GM12878 (cell line): ENCODE measurements at regions not wholly inside any gene's neighbourhood (a gene's known extent, or its start where the extent isn't known, plus 50 kb on each side); places are given as distances from the start of the nearest gene placed in this dataset.

ENCODE experiments used
- ATAC-seq: fragments of 200-7000 bp; cut with Tn5 transposase; 3 replicates; pipeline ENCODE4 v1.9.1; 2020; ENCODE audit warnings: mild to moderate bottlenecking, moderate library complexity
- BruUV-seq: library from RNA; stranded (reverse); fragments of 400-500 nt; replicated peaks from 2 replicates; lab custom pipeline; 2021; lab: Mats Ljungman, UMichigan
- CTCF ChIA-PET: fragments of 300-600 bp; sonication (Branson Sonifier 250); formaldehyde crosslinking; extraction: SDS; loops from one replicate; lab custom pipeline; 2021; ENCODE audit warnings: inconsistent platforms; lab: Yijun Ruan, JAX
- POLR2A ChIA-PET: fragments of 350-600 bp; formaldehyde crosslinking; extraction: SDS; loops from one replicate; lab custom pipeline; 2021; ENCODE audit warnings: inconsistent platforms; lab: Charles Lee
- RAD21 ChIA-PET: fragments of 300-600 bp; sonication (Branson Sonifier 250); formaldehyde crosslinking; loops from one replicate; lab custom pipeline; 2023; ENCODE audit warnings: antibody characterized with exemption; ENCODE audit not compliant: unreplicated experiment; lab: Charles Lee
- SMC1A ChIA-PET: fragments of 300-600 bp; sonication (Branson Sonifier 250); formaldehyde crosslinking; loops from one replicate; lab custom pipeline; 2023; ENCODE audit not compliant: unreplicated experiment, uncharacterized antibody; lab: Charles Lee
- DNase-seq: peaks from one replicate; pipeline ENCODE4 v3.0.0-alpha.2; 2011; ENCODE audit warnings: low read depth, low spot score
- FAIRE-seq: peaks from 3 replicates; lab custom pipeline; 2011; peaks lifted over from hg19 to GRCh38; lab: Jason Lieb, UNC
- H2AFZ ChIP-seq: 2 replicates; pipeline ENCODE4 v1.6.0; 2011; ENCODE audit warnings: low read depth, low read length, control low read depth; ENCODE audit not compliant: control insufficient read depth
- H3K27ac ChIP-seq: 2 replicates; pipeline ENCODE4 v1.5.1; 2011; ENCODE audit warnings: control low read depth; ENCODE audit not compliant: control insufficient read depth, insufficient read depth
- H3K27me3 ChIP-seq, 2 experiments: replicated peaks in 1 of 2; 2 replicates each; pipeline versions ENCODE4 v1.6.0 to v1.6.1; 2011; ENCODE audit warnings: low read length in 1 of 2; ENCODE audit not compliant: control insufficient read depth in 2 of 2, insufficient read depth in 2 of 2
- H3K36me3 ChIP-seq, 2 experiments: 2 replicates each; pipeline ENCODE4 v1.5.1; 2011; ENCODE audit warnings: low read length in 1 of 2; ENCODE audit not compliant: control insufficient read depth in 2 of 2, insufficient read depth in 2 of 2
- H3K4me1 ChIP-seq: 2 replicates; pipeline ENCODE4 v1.6.1; 2011; ENCODE audit warnings: mild to moderate bottlenecking, low read length, moderate library complexity, mixed read lengths; ENCODE audit not compliant: control insufficient read depth, insufficient read depth
- H3K4me2 ChIP-seq: 2 replicates; pipeline ENCODE4 v1.6.0; 2011; ENCODE audit warnings: control low read depth; ENCODE audit not compliant: control insufficient read depth, insufficient read depth
- H3K4me3 ChIP-seq: fragments of 200-600 bp; sonication (generic); 2 replicates; pipeline ENCODE4 v1.5.1; 2016
- H3K79me2 ChIP-seq: 2 replicates; pipeline ENCODE4 v1.6.0; 2011; ENCODE audit warnings: low read length; ENCODE audit not compliant: control insufficient read depth, insufficient read depth
- H3K9ac ChIP-seq: 2 replicates; pipeline ENCODE4 v1.8.0; 2011; ENCODE audit warnings: low read length, control low read depth, mixed read lengths; ENCODE audit not compliant: control insufficient read depth, insufficient read depth
- H3K9me3 ChIP-seq: replicated peaks from 3 replicates; pipeline ENCODE4 v1.5.1; 2011; ENCODE audit warnings: mild to moderate bottlenecking, low read length; ENCODE audit not compliant: control insufficient read depth, insufficient read depth
- H4K20me1 ChIP-seq: 2 replicates; pipeline ENCODE4 v1.6.0; 2011; ENCODE audit not compliant: control insufficient read depth, insufficient read depth
- BMI1 ChIP-seq: fragments of 450-650 bp; IDR thresholded peaks from 2 replicates; pipeline ENCODE4 v1.6.1; 2016; ENCODE audit warnings: mild to moderate bottlenecking, moderate library complexity, borderline replicate concordance
- EED ChIP-seq: sonication (generic); IDR thresholded peaks from 2 replicates; pipeline ENCODE4 v1.6.1; 2016; ENCODE audit warnings: antibody characterized with exemption, low read depth
- EZH2 ChIP-seq: IDR thresholded peaks from 2 replicates; pipeline ENCODE4 v1.6.1; 2012; ENCODE audit warnings: low read depth, mild to moderate bottlenecking, control low read depth, inconsistent platforms, low read length, borderline replicate concordance; ENCODE audit not compliant: control insufficient read depth
- GABPA ChIP-seq: IDR thresholded peaks from 2 replicates; pipeline ENCODE4 v1.6.1; 2014; ENCODE audit warnings: antibody characterized with exemption, low read depth, mild to moderate bottlenecking, inconsistent platforms
- KLF5 ChIP-seq: fragments of 450-650 bp; IDR thresholded peaks from 2 replicates; pipeline ENCODE4 v1.6.1; 2014; ENCODE audit warnings: mild to moderate bottlenecking; ENCODE audit not compliant: partially characterized antibody
- POLR2AphosphoS2 ChIP-seq: IDR thresholded peaks from 2 replicates; pipeline ENCODE4 v1.6.1; 2011; ENCODE audit warnings: low read depth, mild to moderate bottlenecking, low read length, improper control_type of control experiment, moderate library complexity
- RELA ChIP-seq: fragments of 450-650 bp; IDR thresholded peaks from 2 replicates; pipeline ENCODE4 v1.8.0; 2014; ENCODE audit warnings: borderline replicate concordance; ENCODE audit not compliant: partially characterized antibody
- SIN3A ChIP-seq: IDR thresholded peaks from 2 replicates; pipeline ENCODE4 v1.6.1; 2012; ENCODE audit warnings: low read depth, low read length, improper control_type of control experiment
- SMAD1 ChIP-seq: fragments of 450-650 bp; IDR thresholded peaks from 2 replicates; pipeline ENCODE4 v1.6.1; 2018; ENCODE audit warnings: mild to moderate bottlenecking, low read depth; ENCODE audit not compliant: partially characterized antibody
- SP1 ChIP-seq: IDR thresholded peaks from one replicate; pipeline ENCODE4 v1.6.1; 2011; ENCODE audit warnings: low read depth, low read length
- SUZ12 ChIP-seq: fragments of 200-600 bp; sonication (generic); IDR thresholded peaks from one replicate; pipeline ENCODE4 v1.6.1; 2018; ENCODE audit warnings: antibody characterized with exemption, mild to moderate bottlenecking; ENCODE audit not compliant: unreplicated experiment
- TBL1XR1 ChIP-seq: IDR thresholded peaks from 2 replicates; pipeline ENCODE4 v1.6.1; 2012; ENCODE audit warnings: low read depth, low read length, improper control_type of control experiment
- ZNF217 ChIP-seq: fragments of 450-650 bp; IDR thresholded peaks from 2 replicates; pipeline ENCODE4 v1.6.1; 2017; ENCODE audit warnings: antibody characterized with exemption, mild to moderate bottlenecking
- ZNF384 ChIP-seq: IDR thresholded peaks from 2 replicates; pipeline ENCODE4 v1.6.1; 2012; ENCODE audit warnings: low read depth, mild to moderate bottlenecking, low read length, improper control_type of control experiment, borderline replicate concordance
- WGBS: methylation state at CpG from one replicate; pipeline ENCODE4 v1.1.6; 2016; ENCODE audit warnings: low lambda C conversion rate; ENCODE audit not compliant: insufficient replicate concordance, insufficient coverage; ENCODE audit errors: missing lambda C conversion rate; 5-methylcytosine and 5-hydroxymethylcytosine counted together
- in situ Hi-C: fragments of 300-500 bp; cut with MboI; formaldehyde crosslinking; loops from 9 replicates; pipeline ENCODE4 v1.14.3; 2018; ENCODE audit warnings: mixed read lengths
- intact Hi-C: fragments of 100-400 bp; cut with micrococcal nuclease; formaldehyde crosslinking; loops from one replicate; pipeline ENCODE4 v1.14.2; 2022; ENCODE audit not compliant: unreplicated experiment
- TF ChIP-seq, protein P1 (sequence below), 3 experiments: IDR thresholded peaks in 2 of 3; conservative IDR thresholded peaks in 1 of 3; 2 replicates each; pipeline ENCODE4 v1.5.1; 2011; ENCODE audit warnings: low read depth in 3 of 3, low read length in 3 of 3, mild to moderate bottlenecking in 3 of 3, control low read depth in 2 of 3, moderate library complexity in 2 of 3, inconsistent platforms in 1 of 3, mixed read lengths in 1 of 3; ENCODE audit not compliant: control insufficient read depth in 2 of 3, insufficient read depth in 1 of 3; ENCODE audit errors: extremely low read depth in 1 of 3
- TF ChIP-seq, protein P2 (sequence below): fragments of 450-650 bp; IDR thresholded peaks from 2 replicates; pipeline ENCODE4 v1.6.1; 2017; ENCODE audit warnings: low read depth, mild to moderate bottlenecking, moderate library complexity
- TF ChIP-seq, protein P3 (sequence below): fragments of 450-650 bp; conservative IDR thresholded peaks from 2 replicates; pipeline ENCODE4 v1.6.1; 2017; ENCODE audit warnings: mild to moderate bottlenecking, moderate library complexity

DNA sequence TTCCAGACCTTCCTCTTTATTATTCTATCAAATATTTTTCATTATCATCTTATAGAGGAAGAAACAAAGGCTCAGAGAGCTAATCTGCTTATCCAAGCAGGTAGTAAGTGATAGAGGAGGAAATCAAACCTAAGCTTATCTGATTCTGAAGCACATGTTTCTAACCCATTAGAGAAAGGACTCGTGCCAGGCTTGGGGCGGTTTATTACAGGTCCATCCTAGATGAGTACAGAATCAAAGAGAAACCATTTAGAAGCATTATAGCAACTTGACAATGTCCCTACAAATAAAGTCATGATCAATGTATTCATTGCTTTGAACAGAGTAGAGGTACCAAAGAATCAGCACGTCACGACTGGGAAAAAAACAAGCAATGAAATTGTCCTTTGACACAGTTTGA lies 303.0 kb downstream of the CYRIA start:
- H3K4me2 ChIP-seq = no peak overlapping the region
- no peaks in the 10 kb centered on the region for H3K27me3 ChIP-seq
- 14% methylated on average over 4 of the region's 4 CpGs for WGBS
- no peak overlapping the region for H3K27ac ChIP-seq
- no peak for DNase-seq
- no peak overlapping the region for H3K4me3 ChIP-seq
- FAIRE-seq = no peak
- H2AFZ ChIP-seq = no peak overlapping the region
- TF ChIP-seq SIN3A (no peak), TBL1XR1 (no peak), ZNF384 (no peak), RELA (no peak), ZNF217 (no peak), GABPA (no peak), KLF5 (no peak), SUZ12 (no peak), SMAD1 (no peak), BMI1 (no peak), POLR2AphosphoS2 (no peak), EZH2 (no peak), EED (no peak), SP1 (no peak)
- TF ChIP-seq, protein P1, sequence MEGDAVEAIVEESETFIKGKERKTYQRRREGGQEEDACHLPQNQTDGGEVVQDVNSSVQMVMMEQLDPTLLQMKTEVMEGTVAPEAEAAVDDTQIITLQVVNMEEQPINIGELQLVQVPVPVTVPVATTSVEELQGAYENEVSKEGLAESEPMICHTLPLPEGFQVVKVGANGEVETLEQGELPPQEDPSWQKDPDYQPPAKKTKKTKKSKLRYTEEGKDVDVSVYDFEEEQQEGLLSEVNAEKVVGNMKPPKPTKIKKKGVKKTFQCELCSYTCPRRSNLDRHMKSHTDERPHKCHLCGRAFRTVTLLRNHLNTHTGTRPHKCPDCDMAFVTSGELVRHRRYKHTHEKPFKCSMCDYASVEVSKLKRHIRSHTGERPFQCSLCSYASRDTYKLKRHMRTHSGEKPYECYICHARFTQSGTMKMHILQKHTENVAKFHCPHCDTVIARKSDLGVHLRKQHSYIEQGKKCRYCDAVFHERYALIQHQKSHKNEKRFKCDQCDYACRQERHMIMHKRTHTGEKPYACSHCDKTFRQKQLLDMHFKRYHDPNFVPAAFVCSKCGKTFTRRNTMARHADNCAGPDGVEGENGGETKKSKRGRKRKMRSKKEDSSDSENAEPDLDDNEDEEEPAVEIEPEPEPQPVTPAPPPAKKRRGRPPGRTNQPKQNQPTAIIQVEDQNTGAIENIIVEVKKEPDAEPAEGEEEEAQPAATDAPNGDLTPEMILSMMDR (IDR thresholded peaks at IDR 0.05 in 2 of 3, conservative IDR thresholded peaks at IDR 0.05 in 1 of 3; ENCODE audit: control insufficient read depth in 2 of 3, extremely low read depth in 1 of 3, insufficient read depth in 1 of 3, low read depth in 3 of 3, low read length in 3 of 3) = no peak
- TF ChIP-seq, protein P2, sequence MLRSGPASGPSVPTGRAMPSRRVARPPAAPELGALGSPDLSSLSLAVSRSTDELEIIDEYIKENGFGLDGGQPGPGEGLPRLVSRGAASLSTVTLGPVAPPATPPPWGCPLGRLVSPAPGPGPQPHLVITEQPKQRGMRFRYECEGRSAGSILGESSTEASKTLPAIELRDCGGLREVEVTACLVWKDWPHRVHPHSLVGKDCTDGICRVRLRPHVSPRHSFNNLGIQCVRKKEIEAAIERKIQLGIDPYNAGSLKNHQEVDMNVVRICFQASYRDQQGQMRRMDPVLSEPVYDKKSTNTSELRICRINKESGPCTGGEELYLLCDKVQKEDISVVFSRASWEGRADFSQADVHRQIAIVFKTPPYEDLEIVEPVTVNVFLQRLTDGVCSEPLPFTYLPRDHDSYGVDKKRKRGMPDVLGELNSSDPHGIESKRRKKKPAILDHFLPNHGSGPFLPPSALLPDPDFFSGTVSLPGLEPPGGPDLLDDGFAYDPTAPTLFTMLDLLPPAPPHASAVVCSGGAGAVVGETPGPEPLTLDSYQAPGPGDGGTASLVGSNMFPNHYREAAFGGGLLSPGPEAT = no peak
- TF ChIP-seq, protein P3, sequence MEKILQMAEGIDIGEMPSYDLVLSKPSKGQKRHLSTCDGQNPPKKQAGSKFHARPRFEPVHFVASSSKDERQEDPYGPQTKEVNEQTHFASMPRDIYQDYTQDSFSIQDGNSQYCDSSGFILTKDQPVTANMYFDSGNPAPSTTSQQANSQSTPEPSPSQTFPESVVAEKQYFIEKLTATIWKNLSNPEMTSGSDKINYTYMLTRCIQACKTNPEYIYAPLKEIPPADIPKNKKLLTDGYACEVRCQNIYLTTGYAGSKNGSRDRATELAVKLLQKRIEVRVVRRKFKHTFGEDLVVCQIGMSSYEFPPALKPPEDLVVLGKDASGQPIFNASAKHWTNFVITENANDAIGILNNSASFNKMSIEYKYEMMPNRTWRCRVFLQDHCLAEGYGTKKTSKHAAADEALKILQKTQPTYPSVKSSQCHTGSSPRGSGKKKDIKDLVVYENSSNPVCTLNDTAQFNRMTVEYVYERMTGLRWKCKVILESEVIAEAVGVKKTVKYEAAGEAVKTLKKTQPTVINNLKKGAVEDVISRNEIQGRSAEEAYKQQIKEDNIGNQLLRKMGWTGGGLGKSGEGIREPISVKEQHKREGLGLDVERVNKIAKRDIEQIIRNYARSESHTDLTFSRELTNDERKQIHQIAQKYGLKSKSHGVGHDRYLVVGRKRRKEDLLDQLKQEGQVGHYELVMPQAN = no peak
- TF ChIP-seq, all 136 proteins: peak for 0
- no peak overlapping the region for H3K9ac ChIP-seq
- H3K36me3 ChIP-seq = no peaks in the 10 kb centered on the region
- H3K9me3 ChIP-seq = no peaks in the 10 kb centered on the region
- no peak for ATAC-seq
- ChIA-PET SMC1A (no interaction called here), CTCF (interaction anchor here (0.7 kb wide), 1 partner anchor 12 kb away, joined by 4 read pairs; no protein-coding TSS in a partner anchor), RAD21 (no interaction called here), POLR2A (no interaction called here)
- no peaks in the 10 kb centered on the region for H3K4me1 ChIP-seq
- BruUV-seq = no TSS peak
- in situ Hi-C loops = no loop called here
- intact Hi-C loops = no loop called here
- no peaks in the 10 kb centered on the region for H3K79me2 ChIP-seq
- no peaks in the 10 kb centered on the region for H4K20me1 ChIP-seq
